GM21390 (cell line): ENCODE measurements at regions not wholly inside any gene's neighbourhood (a gene's known extent, or its start where the extent isn't known, plus 50 kb on each side); places are given as distances from the start of the nearest gene placed in this dataset.

ENCODE experiments used
- ATAC-seq: cut with Tn5 transposase; IDR thresholded peaks from one replicate; pipeline ENCODE4 v1.9.1; 2021; ENCODE audit not compliant: unreplicated experiment

DNA sequence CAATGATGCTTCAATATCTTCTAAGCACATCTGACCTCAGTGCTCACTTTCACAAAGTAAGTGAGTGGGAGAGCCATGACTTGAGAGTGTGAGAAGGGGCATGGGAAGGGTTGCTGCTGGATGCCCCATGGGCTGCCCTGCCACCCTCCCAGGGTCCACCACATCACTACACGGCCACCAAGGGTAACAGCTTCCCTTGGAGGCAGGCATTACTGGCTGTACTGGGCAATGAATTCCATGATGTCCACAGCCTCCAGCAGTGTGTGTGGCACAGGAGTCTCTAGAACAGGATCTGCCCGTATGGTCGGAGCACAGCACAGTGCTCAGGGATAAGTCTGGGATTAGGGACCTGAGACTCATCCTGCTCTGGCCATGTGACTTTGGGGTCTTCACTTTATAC is 481.0 kb upstream of the MYT1L start:
- ATAC-seq: no peak

DNA sequence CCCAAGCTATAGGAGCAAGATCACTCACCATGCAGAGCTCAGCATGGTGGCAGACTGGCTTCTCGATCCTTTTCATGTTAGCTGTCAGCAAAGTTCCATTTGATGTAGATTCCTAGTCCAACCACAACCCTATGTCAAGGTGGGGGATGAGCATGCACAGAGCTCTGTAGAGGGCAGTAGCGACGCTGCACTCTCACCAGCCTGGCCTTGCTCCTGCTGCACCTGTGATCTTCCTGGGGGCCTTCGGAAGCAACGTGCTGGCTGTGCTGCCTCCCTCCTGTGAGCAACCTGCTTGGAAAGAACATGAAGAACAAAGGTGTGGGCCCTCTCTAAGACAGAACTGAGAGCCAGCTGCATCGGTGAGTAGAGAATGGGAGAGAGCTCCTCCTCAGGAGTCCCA is 479.4 kb upstream of the MYT1L start:
- ATAC-seq: no peak

DNA sequence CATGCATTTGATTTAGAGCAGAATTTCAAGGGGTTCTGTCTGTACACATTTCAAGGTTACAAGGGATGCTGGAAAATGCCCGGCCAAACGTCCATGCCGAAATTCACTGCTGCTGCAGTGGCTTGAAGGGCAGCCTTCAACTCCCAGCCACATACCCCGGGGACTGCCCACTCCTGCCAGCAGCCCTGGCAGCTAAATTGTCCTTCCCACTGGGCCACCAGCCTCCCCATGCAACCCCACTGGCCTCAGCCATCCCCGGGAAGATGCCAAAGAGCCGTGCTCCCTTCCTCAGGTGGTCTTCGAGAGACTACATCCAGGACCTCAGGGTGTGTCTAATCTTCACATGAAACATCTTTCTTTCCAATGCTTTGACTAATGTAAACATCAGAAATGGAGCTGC is 478.7 kb upstream of the MYT1L start:
- ATAC-seq: no peak

DNA sequence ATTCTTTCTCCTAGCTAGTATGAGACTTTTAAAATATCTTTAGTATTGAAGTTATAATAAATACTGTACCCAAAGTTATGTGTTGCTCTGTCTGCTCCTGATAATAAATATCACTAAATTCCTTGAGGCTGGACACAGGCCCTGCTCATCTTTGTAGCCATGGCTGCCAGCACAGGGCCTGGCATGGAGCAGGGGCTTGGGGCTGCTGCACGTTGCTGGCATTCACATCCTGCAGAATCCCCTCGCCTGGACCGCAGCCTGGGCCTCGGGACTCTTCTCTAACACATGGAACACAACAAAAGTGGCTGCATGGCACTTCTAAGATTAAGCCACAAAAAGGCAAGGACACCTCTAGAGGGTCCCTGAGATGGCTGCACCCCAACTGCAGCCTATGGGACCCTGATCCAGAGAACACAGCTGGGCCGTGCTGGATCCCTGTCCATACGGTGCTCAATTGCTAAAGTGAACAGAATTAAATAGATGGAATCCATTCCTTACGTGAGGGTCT is 477.5 kb upstream of the MYT1L start:
- no peak for ATAC-seq

DNA sequence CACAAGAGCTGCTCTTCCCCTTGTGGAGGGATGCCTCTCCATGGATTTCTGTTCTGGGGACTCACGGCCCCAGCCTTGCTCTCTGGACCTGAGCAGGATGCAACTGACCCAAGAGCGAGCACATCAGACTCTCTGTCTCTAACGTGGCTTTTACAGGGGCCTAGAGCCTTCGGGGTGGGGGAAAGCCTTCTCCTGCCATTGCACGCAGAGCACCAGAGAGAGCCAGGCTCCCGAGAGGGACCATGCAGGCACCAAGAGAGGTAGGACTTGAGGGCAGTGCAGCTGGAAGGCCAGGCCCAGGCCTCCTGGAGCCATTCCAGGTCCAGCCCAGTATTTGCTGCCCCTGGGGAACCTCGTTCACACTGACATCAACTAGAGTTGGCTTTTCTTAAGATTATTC is 475.6 kb upstream of the MYT1L start:
- no peak for ATAC-seq

DNA sequence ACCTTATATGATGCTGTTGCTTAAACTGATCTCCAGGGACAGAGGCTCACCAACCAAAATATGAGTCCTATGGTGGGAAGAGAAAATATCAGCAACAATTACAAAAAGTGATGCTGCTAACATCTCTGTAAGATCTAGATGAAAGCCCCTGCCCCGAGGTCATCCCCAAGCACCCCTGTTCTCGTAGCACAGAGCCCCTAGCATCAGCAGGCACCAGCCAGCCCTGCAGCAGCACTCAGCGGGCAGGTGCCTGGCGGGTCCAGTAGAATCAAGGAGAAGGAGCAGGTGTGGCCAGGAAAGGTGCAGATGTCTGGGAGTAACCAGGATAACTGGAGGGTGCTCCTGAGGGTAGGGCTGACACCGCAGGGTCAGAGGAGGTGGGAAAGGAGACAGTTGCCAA is 474.2 kb upstream of the MYT1L start:
- no peak for ATAC-seq

DNA sequence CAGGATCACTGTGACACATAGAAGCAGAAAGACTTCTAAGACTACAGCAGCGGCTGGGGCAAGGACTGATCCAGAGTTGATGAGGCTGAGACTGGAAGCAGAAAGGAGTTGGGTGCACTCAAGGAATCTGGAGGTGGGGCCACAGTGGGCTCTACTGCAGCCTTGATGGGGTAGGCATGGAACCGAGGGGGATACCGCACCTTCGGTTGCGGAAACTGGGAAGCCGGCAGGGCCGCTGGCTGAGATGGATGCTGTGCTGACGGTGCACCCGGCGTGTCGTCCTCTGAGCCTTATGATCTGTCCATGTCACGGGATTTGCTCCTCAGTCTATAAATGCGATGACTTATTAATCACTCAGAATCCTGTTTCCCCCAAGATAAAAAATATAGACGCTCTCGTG is 473.5 kb upstream of the MYT1L start:
- no peak for ATAC-seq

DNA sequence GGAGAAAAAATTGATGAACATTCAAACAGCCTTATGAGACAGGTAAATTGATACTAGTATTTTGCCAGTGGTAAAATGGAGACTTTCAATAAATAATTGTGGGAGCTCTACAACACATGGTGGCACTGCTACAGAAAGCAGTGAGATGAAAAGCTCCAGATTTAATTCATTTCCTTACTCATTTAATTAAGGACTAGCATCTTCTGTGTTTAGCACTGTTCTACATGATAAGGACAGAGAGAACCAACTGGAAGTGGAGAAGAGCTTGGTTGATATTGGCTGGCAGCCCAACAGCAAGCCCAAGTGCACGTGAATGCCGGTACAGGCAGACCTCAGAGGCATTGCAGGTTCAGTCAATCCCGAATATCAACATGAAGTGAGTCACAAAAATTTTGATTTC is 470.4 kb upstream of the MYT1L start:
- no peak for ATAC-seq

DNA sequence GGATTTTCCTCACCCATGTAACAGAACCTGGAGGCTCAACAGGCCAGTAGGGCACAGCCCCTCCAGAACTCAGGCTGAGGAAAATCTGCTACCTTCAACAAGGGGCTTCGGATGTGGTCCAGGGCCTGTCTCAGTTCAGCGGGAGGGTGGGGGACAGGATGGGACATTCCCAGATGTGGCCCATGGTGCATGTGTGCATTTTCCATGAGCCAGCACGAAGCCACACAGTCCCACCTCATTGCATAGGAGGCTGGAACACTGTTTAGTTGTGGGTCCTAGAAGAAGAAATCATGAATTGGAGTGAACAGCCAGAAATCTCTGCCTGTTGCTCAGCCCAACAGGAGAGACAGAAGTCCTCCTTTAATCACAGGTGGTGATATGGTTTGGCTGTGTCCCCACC is 469.6 kb upstream of the MYT1L start:
- ATAC-seq: no peak

DNA sequence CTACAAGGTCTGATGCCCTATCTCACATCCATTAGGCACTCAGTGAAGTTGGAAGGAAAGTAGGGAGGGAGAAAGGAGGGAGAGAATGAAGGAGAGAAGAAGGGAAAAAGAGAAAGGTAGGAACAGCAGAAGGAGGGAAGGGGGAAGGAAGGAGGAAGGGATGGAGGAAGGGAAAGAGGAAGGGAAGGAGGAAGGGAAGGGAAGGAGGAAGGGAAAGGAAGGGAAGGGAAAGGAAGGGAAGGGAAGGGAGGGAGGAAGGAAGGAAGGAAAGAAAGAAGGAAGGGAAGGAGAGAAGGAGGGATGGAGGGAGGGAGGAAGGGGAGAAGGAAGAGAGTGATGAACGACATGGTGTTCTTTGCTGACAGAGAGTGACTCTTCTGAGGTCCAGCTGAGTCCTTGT is 468.9 kb upstream of the MYT1L start:
- ATAC-seq: no peak

DNA sequence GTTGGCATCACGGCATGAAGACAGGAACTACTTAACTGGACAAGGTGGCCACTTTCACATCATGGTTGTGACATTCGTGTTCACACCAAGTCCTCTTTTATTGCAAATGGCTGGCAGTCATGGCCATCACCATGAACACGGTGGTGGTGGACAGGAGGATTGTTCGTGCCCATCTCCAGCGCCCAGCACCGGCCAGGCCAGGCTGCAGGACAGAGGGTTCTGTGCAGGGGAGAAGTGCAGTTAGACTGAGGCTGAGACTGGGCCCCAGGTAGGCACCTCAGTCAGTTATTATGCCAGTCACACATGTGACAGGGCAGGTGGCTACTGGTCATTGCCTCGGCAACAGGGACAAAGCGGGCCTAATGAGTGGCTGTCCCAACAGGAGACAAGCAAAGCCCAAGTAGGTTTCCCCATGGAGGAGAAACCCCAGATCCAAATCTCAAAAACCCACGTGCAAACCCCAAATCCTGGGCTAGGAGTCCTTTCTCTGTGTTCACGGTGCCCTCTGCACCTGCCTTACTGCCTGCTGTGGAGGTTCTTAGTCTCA is 468.1 kb upstream of the MYT1L start:
- no peak for ATAC-seq

DNA sequence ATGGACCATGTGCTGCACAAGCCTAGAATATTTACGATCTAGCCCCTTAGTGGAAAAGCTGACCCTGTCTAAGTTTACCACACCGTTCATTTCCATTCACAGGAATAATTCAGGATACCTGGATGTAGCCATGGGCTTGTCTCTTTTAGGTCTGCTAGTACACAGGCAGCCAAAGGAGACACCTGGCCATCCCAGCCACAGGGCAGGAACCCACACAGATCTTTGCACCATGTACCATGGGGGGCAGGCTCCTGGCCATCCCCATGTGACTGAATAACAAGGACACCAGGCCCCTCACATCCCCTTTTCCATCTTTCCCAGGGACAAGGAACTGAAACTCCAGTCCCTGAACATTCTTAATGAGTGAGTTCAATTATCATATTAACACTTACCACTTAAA is 467.3 kb upstream of the MYT1L start:
- no peak for ATAC-seq

DNA sequence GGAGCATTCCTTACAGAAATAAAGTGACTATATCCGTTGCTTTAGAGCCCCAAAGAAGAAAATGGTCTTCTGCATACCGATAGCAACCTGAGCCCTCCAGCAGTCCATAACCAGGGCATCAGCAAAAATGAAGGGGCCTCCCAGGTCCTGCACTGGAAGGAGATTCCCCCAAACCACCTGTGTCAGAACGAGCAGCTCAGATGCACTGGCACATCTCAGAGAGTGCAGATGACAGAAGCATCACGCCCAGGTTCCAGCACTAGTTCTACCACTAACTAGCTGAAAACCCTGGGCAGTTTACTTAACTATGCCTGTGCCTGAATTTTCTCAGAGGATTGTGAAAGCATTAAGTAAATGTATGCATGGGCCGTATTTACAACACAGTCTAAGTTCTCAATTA is 466.7 kb upstream of the MYT1L start:
- no peak for ATAC-seq

DNA sequence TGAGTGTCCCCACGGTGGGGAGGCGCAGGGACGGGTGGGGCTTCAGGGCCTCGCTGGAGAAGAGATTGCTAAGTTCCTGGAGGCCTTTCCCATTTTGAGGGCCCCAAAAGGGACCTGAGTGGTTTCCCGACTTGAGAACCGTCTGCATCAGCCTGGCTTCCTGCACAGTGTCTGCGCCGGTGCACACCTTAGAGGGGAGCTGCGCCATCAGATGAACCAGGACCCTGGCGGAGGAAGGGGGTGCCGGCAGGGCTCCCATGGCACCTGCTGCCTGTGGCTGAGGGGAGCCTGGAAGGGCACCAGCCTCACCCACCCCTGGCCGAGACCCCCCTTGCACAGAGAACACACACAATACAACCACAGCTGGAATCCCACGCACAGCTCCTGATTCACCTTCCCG is 465.1 kb upstream of the MYT1L start:
- ATAC-seq: no peak

DNA sequence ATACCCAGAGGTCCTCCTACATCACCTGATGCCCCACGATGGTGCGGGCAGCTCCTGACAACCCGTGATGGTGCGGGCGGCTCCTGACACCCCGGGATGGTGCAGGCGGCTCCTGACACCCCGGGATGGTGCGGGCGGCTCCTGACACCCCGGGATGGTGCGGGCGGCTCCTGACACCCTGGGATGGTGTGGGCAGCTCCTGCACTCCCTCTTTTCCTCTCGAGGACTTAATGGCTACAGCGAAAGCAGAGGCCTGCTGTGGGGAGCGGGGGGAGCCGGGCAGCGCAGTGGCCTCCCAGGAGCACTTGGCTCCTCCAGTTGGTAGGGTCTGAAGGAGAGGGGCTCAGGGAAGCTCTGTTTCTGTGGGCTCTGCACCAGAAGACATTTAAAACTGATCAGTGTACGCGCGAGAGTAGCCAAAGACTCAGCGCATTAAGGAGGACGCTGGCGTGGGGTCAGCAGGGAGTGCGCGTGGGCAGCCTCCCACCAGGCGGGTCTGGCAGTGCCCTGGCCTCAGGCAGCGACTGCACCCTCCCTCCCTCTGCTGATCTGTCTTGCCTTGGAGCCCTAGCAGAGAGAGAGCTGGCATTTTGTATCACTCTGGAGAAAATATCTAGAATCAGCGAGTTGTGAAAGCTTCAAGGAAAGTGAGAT is 464.5 kb upstream of the MYT1L start:
- no peak for ATAC-seq

DNA sequence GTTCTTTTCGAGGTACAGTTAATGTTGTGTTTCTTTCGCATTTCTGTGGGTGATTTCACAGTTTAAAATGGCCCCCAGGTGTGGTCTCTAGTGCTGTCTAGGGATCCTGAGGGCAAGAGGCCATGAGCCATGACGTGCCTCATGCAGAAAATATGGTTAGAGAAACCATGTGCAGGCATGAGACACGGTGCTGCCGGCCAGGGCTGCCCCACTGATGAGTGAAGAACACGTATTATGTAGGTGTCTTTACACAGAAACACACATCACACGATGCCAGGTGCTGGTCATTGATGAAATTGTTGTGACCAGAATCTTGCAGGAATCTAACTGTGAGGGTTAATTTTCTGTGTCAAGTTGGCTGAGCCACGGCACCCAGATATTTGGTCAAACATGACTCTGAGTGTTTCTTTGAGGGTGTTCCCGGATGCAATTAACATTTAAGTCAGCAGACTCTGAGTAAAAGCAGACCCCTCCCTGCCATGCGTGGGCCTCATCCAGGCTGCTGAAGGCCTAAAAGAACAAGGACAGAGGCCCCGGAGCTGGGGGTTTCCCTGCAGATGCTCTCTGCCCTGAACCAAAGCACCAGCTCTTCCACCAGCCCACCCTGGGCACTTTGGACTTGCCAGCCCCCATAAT is 463.0 kb upstream of the MYT1L start:
- ATAC-seq: no peak

DNA sequence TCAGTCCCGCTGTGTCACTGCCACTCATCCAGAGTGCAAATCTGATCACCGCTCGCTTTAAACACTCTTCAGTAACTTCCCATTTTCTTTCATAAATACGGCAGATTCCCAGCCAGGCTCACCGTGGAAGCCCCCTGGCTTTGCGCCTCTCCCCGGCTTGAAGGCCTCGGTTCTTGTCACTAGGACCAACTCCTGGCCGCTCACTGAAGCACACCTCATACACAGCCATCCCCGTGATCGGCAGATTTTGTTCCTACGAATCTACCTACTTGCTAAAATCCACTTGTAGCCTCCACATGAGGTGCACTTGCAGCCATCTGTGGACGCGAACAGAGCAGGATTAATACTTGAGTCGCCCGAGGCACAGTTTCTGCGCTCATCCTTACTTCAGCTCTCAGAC is 462.4 kb upstream of the MYT1L start:
- no peak for ATAC-seq

DNA sequence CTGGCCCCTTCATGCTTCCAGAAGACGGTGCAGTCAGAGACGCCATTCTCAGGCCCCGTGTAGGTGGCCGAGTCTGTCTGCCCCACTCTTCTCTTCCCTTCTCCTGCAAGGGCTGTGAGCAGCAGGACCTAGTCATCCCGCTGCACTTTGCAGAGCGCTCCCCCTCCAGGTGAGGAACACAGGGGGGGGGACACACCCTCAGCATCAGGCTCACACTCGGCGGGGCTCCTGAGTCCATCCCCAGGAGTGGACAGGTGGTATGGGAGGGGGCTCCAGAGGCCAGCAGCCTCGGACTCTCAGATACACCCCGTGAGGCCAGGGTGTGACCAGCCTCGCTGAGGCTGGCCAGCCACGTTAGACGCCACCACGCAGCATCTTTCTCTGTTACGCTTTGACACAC is 460.5 kb upstream of the MYT1L start:
- ATAC-seq: no peak

DNA sequence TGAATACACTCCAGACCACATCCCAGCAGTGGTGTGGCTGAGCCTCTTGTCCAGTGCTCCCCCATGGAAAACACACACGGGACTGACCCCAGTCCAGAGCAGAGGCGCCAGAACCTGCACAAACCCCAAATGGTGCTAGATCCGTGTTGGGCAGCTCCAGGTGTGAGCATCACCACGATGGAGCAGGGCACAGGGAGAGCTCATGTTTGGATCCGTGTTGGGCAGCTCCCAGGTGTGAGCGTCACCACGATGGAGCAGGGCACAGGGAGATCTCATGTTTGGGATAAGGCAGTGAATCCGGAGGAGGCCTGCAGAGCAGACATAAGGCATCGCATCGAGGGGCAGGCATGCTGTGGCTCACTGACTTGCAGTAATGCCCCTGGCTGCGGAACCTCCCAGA is 460.0 kb upstream of the MYT1L start:
- ATAC-seq: no peak

DNA sequence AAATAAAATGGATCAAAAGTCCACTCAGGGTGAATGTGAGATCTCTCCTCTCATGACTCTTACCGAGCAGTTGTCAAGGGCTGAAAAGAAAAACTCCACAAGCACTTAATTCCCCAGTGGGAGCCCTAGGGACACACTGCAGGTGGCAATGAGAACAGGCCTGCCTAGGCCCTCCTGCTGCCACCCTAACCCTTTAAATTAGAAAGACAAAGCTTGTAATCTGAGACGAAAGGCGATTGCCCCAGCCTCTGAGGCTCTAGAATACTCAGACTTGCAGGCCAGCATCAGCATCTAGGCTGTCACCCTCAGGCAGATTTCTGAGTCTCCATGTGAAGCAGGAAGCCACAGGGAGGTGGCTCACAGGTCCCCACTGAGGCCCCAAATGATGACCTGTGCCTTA is 457.0 kb upstream of the MYT1L start:
- ATAC-seq: no peak

DNA sequence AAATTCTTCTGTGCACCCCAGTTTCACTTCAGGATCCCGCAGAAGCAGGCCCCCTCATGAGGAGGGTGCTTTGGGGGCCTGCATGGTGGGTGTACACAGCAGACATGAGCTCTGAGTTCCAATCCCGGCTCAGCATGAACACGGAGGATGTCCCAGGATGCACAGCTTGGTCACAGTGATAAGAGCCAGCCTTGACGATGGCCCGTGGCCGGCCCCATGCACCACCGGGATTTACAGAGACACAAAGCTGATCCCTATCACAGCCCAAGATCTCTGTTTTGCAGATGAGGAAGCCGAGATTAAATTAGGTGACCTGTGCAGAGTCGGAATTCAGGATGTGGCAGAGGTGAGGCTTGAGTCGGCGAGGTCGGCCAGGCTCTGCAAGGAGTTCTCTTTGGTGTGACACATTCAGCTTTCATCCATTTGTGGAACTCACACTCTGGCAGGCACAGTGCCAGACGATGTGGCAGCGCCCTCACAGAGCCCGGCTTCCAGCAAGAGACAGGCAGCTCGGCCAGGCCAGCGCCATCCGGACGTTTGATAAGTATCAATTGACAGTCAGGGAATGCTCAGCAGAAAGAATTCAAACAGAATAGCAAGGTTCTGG is 456.3 kb upstream of the MYT1L start:
- no peak for ATAC-seq

DNA sequence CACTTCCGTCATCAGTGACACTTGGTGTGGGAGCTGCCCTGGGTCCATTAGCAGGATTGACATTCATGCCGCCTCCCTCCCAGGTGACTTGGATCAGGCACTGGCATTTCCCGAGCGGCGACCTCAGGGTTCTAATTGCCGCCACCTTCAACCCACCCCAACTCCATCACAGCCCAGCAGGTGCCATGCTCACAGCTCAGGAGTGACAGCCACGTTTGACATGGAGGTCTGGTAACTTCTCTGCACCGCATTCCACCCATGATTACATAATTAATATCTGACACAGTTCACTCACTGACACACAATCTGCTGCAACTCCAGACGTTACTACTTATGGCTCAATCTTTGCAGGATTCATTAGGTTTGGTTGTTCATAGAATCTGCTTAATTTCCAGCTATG is 450.9 kb upstream of the MYT1L start:
- ATAC-seq: no peak
